ENCODE measurements at regions not wholly inside any gene's neighbourhood (a gene's known extent, or its start where the extent isn't known, plus 50 kb on each side); places are given as distances from the start of the nearest gene placed in this dataset.
A peak's percentile ranks its signal among the peaks of the same experiment; 100 is the strongest.

DNA sequence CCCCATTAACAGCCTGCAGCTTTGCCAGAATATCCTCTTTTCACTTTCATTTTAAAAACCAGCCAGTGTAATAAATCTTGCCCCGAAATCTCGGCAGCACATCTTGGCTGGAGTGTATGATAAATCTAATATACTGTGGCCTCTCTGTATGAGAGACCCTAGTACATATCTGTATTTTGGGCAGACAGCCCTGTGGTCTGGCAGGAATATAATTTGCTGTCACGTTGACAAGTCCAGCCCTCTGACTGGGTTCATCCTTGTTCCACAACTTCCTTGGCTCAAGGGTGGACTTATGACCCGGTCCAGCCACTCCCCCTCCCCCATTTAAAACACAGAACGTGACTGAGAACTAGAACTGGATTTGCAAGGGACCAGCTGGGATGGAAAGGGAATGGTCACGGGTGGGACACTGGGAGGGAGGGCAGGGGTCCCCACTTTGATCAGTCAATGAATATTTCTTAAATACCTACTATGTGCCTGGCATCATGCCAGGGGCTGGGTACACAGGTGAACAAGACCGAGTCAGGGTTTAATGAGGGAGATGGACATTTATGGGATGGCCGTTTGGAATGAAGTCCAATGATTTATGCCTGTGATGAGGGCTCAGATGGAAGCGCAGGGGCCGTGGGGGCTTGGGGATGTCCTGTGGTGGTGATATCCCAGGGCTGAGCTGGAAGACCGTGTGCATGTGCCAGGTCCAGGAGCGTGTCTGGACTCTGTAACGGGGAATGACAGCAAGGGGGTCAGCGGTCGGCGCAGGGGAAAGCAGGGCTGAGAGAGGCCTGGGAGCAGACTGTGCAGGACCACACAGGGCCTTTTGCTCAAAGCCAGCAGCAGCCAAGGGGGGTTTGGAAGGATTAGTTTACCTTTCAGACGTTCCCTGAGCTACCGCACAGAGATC, 190.5 kb downstream of the PHETA1 start:
- no peak for DNase-seq

DNA sequence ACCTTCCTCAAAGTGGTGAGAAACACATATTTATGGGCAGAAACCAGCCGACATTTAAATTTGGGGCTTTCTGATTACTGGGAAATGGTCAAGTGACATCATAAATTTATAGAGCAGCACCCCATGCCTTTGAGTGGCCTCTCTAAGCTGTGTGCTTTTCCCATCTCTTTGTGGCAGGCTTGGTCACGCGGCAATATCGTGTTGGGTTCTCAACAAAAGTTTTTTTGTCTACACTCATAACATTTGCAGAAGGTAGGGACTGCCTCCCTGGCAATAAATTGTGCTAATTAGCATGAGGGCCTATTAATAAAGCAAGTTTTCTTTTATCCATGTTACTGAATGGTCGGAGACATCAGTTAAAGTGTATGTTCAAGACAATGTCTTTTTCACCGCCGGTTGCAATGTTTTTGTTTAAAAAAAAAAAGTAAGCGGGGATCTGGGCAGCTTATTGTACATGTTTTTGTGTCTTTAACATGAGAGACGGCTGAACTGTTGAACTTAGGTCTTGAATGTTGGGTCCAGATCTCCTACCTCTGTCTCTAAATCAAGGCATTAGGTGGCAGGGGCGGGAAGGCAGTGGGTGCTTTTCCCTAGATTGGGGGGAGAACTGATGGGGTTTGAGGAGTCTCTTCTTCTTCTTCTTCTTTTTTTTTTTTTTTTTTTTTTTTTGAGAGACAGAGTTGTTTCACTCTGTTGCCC, 193.3 kb downstream of the PHETA1 start:
- DNase-seq, result peak in 3 of 58 donors; percentile 15 to 41 (median 18)

DNA sequence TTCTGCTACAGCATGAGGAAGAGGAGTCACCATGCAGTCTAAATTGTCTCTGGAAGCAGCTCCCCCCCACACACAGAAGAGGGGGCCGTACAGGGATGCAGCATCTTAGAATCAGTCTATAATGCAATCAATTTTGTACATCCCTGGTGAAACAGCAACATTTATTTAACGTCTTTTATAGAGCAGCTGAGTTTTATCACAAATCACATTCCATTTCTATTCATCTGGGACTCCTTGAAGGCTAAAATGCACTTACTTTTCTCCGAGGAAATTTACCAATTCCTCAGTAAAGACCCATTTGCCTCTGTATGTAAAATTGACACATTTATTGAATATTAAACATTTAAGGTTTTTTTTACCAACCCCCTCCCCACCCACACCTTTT, 193.9 kb downstream of the PHETA1 start:
- DNase-seq, result no peak

DNA sequence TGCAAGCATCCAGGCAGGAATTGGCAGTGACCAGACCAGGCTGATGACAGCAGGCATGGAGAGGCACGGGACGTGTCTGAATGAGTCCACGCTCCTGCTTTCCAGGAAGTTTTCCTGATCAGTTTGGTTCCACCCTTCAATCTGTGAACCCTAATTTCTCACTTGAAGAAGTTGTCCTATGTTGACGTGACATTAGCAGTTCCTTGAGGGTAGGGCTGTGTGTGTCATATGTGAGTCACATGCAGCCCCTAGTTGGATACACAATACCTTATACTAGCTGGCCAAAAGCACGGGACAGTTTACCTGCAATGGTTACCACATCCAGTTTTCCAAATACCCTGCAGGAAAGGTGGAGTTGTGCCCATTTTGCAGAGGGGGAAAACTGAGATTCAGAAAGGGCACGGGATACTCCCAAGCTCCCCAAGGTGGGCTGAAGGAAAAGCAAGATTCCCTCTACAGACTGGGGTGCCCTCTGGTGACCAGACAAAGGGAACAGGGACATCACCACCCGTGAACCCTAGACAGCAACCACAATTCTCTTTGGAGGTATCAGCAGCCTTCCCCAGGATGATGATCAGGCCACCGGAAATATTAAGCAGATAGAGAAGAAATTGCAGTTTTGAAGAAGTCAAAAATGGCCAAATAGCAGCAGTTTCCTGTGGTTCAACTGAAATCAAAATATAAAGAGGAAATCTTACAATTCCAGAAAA, 194.5 kb downstream of the PHETA1 start:
- DNase-seq, result no peak

DNA sequence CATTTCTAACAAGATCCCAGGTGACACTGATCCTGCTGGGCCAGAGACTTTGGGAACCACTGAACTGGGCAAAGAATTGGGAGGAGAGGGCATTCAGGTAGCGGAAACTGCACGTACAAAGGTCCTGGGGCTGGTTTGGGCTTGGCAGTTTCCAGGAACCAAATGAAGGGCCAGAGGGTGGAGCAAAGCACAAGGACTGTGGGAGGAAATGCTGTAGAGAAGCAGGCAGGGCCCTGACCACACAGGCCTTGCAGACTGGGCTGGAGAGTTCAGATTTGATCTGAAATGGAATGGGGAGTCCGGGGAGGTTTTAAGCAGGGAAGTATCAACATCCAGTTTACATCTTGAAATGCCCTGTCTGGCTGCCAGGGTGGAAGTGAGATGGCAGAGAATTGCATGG, 195.1 kb downstream of the PHETA1 start:
- no peak for DNase-seq

DNA sequence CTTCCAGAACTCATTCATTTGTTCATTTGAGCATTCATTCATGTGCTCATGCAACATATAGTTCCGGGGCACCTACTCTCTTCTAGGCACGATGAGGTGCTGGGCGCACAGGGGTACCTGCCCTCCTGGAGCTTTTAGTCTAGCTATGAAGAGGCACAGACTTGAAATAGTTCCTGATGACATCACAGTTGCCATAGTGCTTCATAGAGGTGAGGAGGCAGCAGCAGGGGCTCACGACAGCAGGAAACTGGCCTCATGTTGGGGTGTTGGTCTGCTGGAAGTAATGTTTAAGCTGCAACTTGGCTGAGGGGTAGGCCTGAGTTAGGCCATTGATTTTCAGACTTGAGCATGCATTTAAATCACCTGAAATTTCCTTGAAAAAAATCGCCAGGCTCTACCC, 195.5 kb downstream of the PHETA1 start:
- DNase-seq, result no peak

DNA sequence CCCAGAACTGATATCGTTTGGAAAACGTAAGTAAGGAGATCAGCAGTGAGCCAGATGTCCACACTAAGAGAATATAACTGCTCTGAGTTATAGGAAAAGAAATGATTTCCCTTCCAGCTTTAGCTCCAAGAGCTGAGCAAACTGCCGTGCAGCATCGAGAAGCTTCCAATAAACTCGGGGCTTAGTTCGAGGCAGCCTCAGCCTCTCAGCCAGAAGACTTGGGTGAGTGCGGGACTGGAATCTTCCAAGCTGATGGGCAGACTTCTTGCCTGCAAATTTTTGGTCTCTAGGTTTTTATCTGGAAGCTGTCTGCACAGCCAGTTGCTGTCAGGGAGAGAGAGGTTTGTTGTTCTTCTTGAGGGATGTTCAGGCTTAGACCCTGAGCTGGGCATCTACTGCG, 196.1 kb downstream of the PHETA1 start:
- no peak for DNase-seq

DNA sequence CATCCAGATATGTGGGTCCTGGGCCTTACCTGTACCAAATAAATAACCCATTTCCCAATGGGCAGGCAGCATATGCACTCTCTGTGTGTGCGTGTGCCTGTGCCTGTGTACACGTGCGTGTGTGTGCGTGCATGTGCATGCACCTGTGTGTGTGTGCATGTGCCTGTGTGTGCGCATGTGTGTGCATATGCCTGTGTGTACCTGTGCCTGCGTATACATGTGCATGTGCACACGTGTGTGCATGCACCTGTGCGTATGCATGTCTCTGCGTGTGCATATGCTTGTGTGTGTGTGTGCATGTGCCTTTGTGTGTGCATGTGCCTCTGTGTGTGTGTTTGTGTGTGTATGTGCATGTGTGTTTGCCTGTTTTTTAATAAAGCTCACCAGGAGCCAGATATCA, 197.1 kb downstream of the PHETA1 start:
- no peak for DNase-seq

DNA sequence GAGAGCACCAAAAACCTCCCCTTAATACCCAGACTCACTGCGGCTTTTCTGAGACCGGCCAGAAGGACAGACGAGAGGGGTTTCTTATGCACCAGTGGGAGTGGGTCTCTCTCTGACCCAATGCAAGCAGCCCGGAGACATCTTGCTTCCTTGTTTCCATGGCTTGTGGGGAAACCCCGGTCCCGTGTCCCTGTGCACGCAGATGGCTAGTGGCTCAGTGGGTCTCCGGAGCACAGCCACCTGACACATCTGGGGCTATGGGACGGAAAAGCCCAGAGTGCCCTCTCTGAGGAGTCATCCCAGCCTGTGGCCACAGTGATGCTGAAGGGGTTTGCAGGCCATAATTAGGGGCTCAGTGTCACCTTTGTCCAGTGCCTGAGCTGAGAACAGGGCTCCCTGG, 197.6 kb downstream of the PHETA1 start:
- peak in 2 of 58 donors; percentile 4 to 7 for DNase-seq

DNA sequence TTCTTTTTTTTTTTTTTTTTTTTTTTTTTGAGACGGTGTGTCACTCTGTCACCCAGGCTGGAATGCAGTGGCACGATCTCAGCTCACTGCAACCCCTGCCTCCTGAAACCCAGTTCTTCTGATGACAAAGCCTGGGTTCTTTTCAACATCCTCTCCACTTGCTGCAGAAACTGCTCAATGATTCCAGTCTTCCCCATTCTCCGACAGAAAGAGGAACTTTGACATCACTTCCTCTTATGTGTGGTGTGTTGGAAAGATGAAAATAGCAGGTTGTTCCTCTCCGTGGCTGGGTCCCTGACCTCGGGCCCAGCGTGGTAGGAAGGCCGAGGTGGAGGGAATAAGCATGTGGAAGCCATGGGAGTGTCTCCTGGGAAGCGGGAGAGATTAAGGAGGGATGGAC, 198.4 kb downstream of the PHETA1 start:
- peak in 3 of 58 donors; percentile 3 to 34 (median 11) for DNase-seq

DNA sequence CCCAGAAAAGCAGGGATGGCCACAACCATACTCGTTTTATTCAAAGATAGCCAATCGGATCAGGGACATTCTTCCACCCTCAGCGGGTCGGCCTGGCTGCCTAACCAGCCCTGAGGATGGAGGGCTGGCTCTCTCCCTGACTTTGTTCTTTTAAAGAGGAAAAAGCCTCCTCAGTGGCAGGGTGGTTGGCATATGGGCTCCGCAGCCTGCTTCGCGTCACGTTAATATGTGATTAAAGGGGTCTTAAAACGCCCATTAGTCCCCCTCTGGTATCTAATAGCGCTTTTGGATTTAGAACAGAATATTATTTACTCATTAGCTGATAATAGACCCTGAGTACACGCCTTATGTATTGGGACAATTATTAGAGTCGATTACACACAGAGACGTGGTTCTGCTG, 199.4 kb downstream of the PHETA1 start:
- DNase-seq, result no peak

DNA sequence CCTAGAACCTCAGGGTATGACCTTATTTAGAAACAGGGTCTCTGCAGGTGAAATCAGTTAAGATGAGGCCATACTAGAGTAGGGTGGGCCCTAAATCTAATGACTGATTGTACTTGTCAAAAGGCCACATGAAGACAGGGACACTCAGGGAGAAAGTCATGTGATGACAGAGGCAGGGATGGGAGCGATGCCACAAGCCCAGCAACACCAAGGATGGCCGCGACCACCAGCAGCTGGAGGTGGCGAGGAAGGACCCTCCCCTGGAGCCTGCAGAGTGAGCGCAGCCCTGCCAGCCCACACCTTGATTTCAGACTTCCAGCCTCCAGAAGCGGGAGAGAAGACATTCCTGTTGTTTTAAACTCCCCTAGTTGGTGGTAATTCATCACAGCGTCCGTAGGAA, 199.9 kb downstream of the PHETA1 start:
- DNase-seq, result no peak

DNA sequence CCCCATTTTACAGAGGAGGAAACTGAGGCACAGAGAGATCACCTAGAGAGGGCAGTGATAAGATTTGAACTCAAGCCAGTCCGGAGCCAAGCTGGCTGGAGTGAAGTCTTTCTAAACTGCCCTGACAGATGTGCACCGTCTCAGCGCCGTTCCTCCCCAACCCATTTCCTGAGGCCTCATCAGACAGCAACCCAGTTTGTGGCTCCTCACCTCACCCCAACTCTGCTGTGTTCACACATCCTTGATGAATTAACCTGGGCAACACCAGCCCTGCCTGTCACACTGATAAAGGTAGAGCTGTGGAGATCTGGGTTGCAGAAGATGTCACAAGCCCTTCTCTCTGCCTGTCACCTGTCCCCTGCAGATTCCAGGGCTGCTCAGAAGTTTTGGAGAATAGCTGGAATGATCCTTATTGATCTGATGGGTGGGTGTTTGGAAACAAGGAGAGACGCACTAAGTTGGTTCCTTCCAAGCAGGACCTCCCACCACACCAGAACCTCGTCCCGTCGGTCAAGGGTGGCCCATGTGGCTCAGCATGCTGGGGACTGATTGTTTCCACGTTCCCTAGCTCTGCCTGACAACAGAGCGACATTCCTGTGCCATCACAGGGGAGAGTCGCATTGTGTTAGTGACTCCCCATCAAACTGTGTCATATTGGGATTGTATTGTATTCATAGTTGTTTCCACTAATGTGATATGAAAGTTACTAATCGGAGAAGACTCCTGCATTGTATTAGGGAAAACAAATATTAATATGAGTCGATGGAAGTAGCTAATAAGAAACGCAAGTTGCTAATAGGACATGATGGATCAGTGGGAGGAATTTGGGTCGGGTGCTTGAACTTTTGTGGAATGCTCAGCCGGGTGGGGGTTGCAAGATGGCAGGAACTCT, 200.6 kb downstream of the PHETA1 start:
- DNase-seq, result no peak

DNA sequence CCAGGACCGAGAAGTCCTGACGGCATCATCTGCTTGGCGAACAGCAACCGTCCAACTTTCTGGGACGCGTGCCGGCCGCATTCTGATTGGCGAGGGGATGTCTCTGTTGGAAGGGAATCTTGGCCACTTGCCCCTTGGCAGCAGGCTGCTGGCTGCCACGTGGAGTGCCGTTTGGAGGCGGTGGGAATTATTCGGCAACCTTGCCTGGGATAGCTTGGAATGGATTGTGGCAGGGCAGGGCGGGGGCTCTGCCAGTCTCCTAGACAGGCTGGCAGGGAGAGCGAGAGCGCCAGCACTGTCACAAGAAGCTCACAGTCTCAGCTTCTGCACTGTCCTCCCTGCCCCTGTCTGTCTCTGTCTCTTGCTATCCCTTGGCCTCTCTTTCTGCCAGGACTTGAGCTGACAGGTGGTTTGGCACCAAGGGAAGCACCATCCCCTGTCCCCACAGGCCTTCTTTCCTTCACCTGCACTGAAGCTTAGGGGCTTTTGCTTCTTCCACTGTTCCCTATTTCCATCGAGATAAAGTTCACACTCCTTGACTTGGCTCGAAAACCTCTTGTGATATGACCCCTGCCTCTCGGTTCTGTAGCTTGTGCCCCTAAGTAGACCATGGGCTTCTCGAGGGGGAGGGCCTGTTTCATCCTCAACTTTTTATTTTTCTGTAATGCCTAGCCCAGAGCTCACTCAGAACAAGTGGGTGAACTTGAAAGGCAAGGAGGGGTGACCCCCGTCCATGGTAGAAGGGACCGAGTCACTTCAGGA, 201.9 kb downstream of the PHETA1 start:
- DNase-seq, result peak in 40 of 58 donors; percentile 5 to 74 (median 27)

DNA sequence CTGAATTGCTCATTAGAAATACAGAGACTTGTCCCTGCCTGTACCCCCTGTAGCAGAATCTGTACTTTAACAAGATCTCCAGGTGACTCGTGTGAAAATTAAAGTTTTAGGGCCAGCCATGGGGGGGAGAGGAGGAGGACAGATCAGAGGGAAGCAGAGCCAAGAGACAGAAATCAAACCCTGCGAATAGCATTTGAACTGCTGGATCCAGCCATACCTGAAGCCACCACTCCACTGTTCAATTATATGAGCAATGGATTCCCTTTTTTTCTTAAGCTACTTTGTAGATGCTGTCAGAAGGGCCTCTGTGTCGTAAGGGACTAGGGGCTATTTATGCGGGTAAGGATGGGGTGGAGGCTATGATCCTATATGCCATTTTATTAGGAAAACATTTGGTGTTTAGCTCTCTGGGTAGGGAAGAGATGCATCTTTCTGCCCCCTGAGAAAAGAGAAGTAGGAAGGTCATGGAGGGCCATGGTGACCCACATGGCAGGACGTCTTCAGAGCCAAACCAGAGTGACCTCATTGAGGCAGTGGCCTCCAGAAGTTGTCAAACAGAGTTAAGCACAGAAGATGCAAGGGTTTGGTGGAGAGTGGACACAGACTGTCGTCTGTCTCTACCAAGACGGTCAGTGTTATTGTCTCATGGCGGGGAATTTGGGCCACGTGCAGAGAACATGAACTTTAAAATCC, 203.9 kb downstream of the PHETA1 start:
- no peak for DNase-seq

DNA sequence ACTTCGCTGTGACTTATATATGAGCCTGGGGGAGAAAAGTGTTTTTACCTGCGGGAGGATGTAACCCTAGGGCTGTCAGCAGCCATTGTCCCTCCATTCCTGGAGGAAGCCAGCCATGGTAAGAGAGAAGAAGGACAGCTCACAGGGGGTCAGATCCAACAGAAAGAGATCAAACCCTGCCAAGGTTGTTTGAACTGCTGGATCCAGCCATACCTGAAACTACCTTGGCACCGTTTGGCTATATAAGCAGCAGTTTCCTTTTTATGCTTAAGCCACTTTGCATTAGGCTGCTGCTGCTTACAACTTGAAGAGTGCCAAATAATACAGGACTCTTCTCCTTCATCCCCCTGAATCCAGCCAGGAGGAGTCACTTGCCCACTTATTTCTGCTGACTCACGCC, 205.5 kb downstream of the PHETA1 start:
- no peak for DNase-seq

DNA sequence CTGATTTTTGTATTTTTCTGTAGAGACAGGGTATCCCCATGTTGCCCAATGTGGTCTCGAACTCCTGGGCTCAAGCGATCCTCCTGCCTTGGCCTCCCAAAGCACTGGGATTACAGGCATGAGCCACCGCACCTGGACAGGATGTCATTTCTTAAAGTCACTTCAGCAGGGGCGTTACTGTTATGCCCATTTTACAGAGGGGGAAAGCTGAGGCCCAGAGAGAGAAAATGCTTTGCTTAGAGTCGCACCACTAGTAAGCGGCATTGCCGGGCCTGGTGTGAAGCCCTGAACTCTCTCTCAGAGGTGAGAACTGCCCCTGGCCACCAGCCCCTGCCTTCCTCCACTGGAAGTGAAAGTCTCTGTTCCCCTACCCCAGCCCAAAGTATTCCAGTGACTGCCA, 207.0 kb downstream of the PHETA1 start:
- DNase-seq, result no peak

DNA sequence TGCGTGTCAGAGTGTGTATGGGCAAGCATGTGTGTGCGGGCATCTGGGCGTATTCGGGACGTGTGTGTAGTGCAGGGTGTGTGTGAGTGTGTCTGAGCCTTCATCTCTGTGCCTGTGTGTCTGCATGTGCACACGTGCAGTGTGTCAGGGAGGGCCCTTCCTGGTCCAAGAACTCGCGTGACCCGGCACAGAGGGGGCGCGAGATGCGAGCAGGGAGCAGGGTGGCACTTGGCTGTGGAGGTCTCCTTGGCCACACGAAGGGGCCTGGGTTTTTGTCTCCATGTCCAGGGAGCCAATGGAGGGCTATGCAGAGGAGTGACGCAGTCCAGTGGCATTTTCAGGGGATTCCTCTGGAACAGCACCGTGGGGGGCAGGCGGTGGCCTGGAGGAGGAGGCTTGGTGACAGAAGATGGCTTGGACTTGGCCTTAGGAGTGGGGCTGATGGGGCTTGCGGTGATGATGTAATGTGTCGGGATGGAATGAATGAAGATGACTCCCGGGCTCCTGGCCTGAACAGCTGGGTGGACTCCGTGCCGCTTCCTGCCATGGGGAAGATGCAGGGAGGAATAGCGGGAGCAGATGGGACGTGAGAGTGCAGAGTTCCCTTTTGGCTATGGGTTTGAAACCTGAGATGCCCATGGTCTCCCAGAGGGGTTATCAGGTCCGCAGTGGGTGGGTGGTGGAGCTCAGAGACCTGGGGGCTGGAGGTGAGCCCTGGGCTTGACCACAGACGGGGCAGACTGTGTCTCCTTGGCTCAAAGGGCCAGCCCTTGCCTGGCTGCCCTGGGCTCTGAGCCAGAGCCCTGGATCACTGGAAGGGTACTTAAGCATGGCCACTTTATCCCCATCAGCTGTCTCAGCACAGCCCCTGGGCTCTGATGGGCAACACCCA, 208.3 kb downstream of the PHETA1 start:
- no peak for DNase-seq

DNA sequence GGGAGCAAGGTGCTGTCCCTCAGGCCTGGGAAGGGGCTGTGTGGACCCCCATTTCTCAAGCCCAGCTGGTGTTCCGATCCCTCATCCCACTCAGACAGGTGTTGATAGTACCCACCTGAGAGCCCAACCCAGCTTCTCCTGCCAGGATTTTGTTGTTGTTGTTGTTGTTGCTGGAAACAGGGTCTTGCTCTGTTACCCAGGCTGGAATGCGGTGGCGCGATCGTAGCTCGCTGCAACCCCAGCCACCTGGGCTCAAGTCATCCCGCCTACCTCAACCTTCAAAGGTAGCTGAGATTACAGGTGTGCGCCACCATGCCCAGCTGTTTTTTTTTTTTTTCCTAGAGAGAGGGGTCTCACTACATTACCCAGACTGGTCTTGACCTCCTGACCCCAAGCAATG, 209.9 kb downstream of the PHETA1 start:
- no peak for DNase-seq
